HepG2 (cell line): ENCODE measurements at regions not wholly inside any gene's neighbourhood (a gene's known extent, or its start where the extent isn't known, plus 50 kb on each side); places are given as distances from the start of the nearest gene placed in this dataset.

ENCODE experiments used
- ATAC-seq: fragments of 200-7000 bp; cut with Tn5 transposase; 3 replicates; pipeline ENCODE4 v1.9.1; 2020; ENCODE audit warnings: mild to moderate bottlenecking, moderate library complexity
- BruUV-seq: library from RNA; stranded (reverse); fragments of 400-500 nt; replicated peaks from 2 replicates; lab custom pipeline; 2021; lab: Mats Ljungman, UMichigan
- CTCF ChIA-PET: fragments of 300-600 bp; formaldehyde crosslinking; extraction: SDS; loops from one replicate; lab custom pipeline; 2021; ENCODE audit warnings: low total read pairs, inconsistent platforms, low intra/inter-chr PET ratio; lab: Yijun Ruan, JAX
- POLR2A ChIA-PET: fragments of 350-600 bp; sonication (Branson Sonifier 250); formaldehyde crosslinking; loops from one replicate; lab custom pipeline; 2020; ENCODE audit warnings: antibody characterized with exemption, inconsistent platforms; lab: Yijun Ruan, JAX
- DNase-seq: peaks from one replicate; pipeline ENCODE4 v3.0.0-alpha.2; 2015; ENCODE audit warnings: low spot score
- FAIRE-seq: peaks from 3 replicates; lab custom pipeline; 2011; peaks lifted over from hg19 to GRCh38; lab: Jason Lieb, UNC
- H2AFZ ChIP-seq: one replicate; pipeline ENCODE4 v1.6.1; 2011; ENCODE audit warnings: low read length, inconsistent platforms
- H3K27ac ChIP-seq: fragments of 300-600 bp; 3 replicates; pipeline ENCODE4 v1.8.0; 2011; ENCODE audit warnings: mixed run types, mild to moderate bottlenecking, mixed read lengths, low read length, inconsistent platforms; ENCODE audit not compliant: insufficient read depth; ENCODE audit errors: extremely low read length
- H3K27me3 ChIP-seq, 2 experiments: fragments of 200-600 bp in 1 of 2; 2 replicates in 1 of 2; 3 replicates in 1 of 2; pipeline versions ENCODE4 v1.6.0 to v1.8.0; 2011; ENCODE audit warnings: low read length in 2 of 2, mild to moderate bottlenecking in 2 of 2, moderate library complexity in 2 of 2, inconsistent platforms in 1 of 2; ENCODE audit not compliant: insufficient read depth in 2 of 2, control insufficient read depth in 1 of 2
- H3K36me3 ChIP-seq, 2 experiments: fragments of 200-600 bp in 1 of 2; replicated peaks in 1 of 2; 2 replicates in 1 of 2; 3 replicates in 1 of 2; pipeline versions ENCODE4 v1.5.1 to v1.8.0; 2011; ENCODE audit warnings: low read length in 2 of 2, inconsistent platforms in 1 of 2; ENCODE audit not compliant: insufficient read depth in 2 of 2, control insufficient read depth in 1 of 2
- H3K4me1 ChIP-seq: 2 replicates; pipeline ENCODE4 v1.5.1; 2012; ENCODE audit warnings: low read length, inconsistent platforms; ENCODE audit not compliant: insufficient read depth
- H3K4me2 ChIP-seq: 2 replicates; pipeline ENCODE4 v1.6.0; 2011; ENCODE audit warnings: low read depth, low read length, inconsistent platforms
- H3K4me3 ChIP-seq, 3 experiments: fragments of 200-600 bp in 1 of 3; sonication (generic), shearing (Covaris generic) in 1 of 3; replicated peaks in 1 of 3; 2 replicates each; pipeline ENCODE4 v1.5.1; 2011 to 2016; ENCODE audit warnings: low read length in 3 of 3, inconsistent platforms in 2 of 3, low read depth in 2 of 3, mild to moderate bottlenecking in 2 of 3, control low read depth in 1 of 3, mixed read lengths in 1 of 3; ENCODE audit not compliant: insufficient read depth in 1 of 3
- H3K79me2 ChIP-seq: one replicate; pipeline ENCODE4 v1.6.1; 2011; ENCODE audit warnings: low read length, inconsistent platforms; ENCODE audit not compliant: insufficient read depth
- H3K9ac ChIP-seq: 2 replicates; pipeline ENCODE4 v1.6.0; 2011; ENCODE audit warnings: mild to moderate bottlenecking, low read depth, low read length, inconsistent platforms; ENCODE audit not compliant: insufficient read depth
- H3K9me3 ChIP-seq: 2 replicates; pipeline ENCODE4 v1.5.1; 2012; ENCODE audit warnings: mild to moderate bottlenecking, low read length
- H4K20me1 ChIP-seq: 2 replicates; pipeline ENCODE4 v1.6.0; 2011; ENCODE audit warnings: inconsistent platforms, mild to moderate bottlenecking, low read length, moderate library complexity; ENCODE audit not compliant: insufficient read depth
- CREBL2 ChIP-seq: sonication (generic); formaldehyde crosslinking; IDR thresholded peaks from 2 replicates; pipeline ENCODE4 v1.8.1; 2023; ENCODE audit warnings: missing genetic modification reagents, mild to moderate bottlenecking, borderline replicate concordance
- ZNF205 ChIP-seq: IDR thresholded peaks from 2 replicates; pipeline ENCODE4 v1.6.1; 2018; ENCODE audit warnings: missing biosample characterization, missing genetic modification reagents
- WGBS: methylation state at CpG from one replicate; pipeline ENCODE4 v1.1.6; 2017; ENCODE audit warnings: low lambda C conversion rate; 5-methylcytosine and 5-hydroxymethylcytosine counted together
- in situ Hi-C: cut with HindIII; loops from 2 replicates; pipeline ENCODE4 v1.10.0; 2017; ENCODE audit warnings: low pct_unique_long_range_greater_than_20kb; ENCODE audit not compliant: extremely low pct_ligation_motif_present
- intact Hi-C: fragments of 100-400 bp; cut with micrococcal nuclease; formaldehyde crosslinking; loops from one replicate; pipeline ENCODE4 v1.10.0; 2022; ENCODE audit not compliant: unreplicated experiment

GRCh38 chrX:79728421-79728820 lies 286.1 kb upstream of the TBX22 start:
- no peak overlapping the region for H3K4me2 ChIP-seq
- DNase-seq (no peak), ATAC-seq (no peak), FAIRE-seq (no peak)
- no peak for TF ChIP-seq CREBL2 (CRISPR knock-in tag)
- TF ChIP-seq ZNF205 (CRISPR knock-in tag): no peak
- ChIA-PET POLR2A (no interaction called here), CTCF (no interaction called here)
- H3K27ac ChIP-seq: no peak overlapping the region
- H3K27me3 ChIP-seq: no peaks in the 10 kb centered on the region
- no peak overlapping the region for H3K9ac ChIP-seq
- no peaks in the 10 kb centered on the region for H3K36me3 ChIP-seq
- no peaks in the 10 kb centered on the region for H4K20me1 ChIP-seq
- intact Hi-C loops (no loop called here), in situ Hi-C loops (no loop called here)
- H3K4me3 ChIP-seq: no peak overlapping the region
- H3K4me1 ChIP-seq: no peaks in the 10 kb centered on the region
- H3K9me3 ChIP-seq: peaks cover 35% of the 10 kb centered on the region
- BruUV-seq: no TSS peak
- H3K79me2 ChIP-seq: no peaks in the 10 kb centered on the region
- no peak overlapping the region for H2AFZ ChIP-seq
- 0% methylated on average over 1 of the region's 1 CpG for WGBS
